ENCODE measurements at regions not wholly inside any gene's neighbourhood (a gene's known extent, or its start where the extent isn't known, plus 50 kb on each side); places are given as distances from the start of the nearest gene placed in this dataset.

DNA sequence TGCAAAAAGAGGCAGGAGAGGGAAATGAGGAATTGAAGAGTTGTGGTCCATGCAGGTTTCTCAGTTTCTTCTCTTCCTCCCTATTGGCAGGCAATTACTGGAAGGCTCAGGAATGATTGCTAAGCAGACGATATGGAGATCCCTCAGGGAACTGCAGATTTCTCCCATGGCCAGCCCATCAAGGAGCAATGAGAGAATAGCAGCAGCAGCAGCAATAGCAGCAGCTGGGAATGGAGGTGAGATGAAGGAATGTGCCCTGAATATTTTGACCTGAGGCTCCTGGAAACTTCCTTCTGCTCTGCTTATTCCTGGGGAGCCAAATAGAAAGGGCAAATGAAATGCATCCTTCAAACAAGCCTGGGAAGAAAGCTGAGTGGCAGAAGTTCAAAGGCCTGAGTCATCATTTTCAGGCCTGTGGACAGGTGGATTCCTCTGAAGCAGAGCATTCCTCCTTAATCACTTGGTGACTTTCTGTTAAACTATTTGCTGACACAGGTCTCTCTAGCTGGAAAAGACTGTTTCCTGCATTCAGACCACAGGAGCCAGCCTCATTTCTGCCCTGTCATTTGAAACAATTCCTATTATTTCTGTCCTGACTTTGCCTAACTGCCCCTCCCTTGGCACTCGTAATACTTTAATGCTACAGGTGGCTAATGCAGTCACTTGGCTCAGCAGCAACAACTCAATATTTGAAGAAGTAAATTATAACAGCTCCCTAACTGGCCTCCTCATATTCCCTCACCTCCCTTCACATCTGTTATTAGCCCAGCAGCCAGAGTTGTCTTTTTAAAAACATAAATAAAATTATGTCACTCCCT, 146.9 kb upstream of the GADL1 start:
- Histone ChIP-seq H3K4me1 (ENCODE audit: insufficient read depth, low read length) (peaks cover 5% of the 10 kb centered on the region), H2AFZ (ENCODE audit: low read depth, low read length) (no peak overlapping the region), H3K27me3 (ENCODE audit: insufficient read depth, low read length) (no peaks in the 10 kb centered on the region), H3K9me3 (ENCODE audit: low read length) (no peaks in the 10 kb centered on the region), H3K36me3 (ENCODE audit: insufficient read depth, low read length) (no peaks in the 10 kb centered on the region), H3K4me3 (ENCODE audit: low read length) (no peak overlapping the region)

GRCh38 chr3:31043184-31043819, 148.8 kb upstream of the GADL1 start:
- Histone ChIP-seq H3K36me3 (ENCODE audit: insufficient read depth, low read length) (no peaks in the 10 kb centered on the region), H3K27me3 (ENCODE audit: insufficient read depth, low read length) (no peaks in the 10 kb centered on the region), H3K9me3 (ENCODE audit: low read length) (no peaks in the 10 kb centered on the region), H2AFZ (ENCODE audit: low read depth, low read length) (no peak overlapping the region), H3K4me1 (ENCODE audit: insufficient read depth, low read length) (peaks cover 5% of the 10 kb centered on the region), H3K4me3 (ENCODE audit: low read length) (no peak overlapping the region)

- Histone ChIP-seq H3K27me3 (ENCODE audit: insufficient read depth, low read length) (no peaks in the 10 kb centered on the region), H2AFZ (ENCODE audit: low read depth, low read length) (no peak overlapping the region), H3K36me3 (ENCODE audit: insufficient read depth, low read length) (no peaks in the 10 kb centered on the region), H3K4me1 (ENCODE audit: insufficient read depth, low read length) (no peaks in the 10 kb centered on the region), H3K9me3 (ENCODE audit: low read length) (no peaks in the 10 kb centered on the region), H3K4me3 (ENCODE audit: low read length) (no peak overlapping the region)
Measured at GRCh38 chr3:31047673-31048072, 153.2 kb upstream of the GADL1 start.

DNA sequence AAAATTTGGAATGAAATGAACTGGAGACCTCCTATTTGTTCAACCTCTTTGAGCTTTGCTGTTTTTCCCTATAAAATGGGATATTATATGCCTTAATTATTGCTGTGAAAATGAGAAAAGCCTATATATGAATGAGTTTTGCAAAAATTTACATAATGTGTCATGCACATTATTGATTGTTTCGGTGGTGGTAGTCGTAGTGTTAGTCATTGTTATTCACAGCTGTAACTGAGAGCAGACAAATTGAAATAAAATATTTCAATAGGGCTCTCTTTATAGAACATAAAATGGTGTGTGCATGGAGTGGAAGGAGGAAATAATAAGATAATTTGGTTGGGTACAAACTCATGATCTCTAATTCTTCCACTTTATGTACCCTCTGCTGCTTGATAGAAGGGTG, 153.7 kb upstream of the GADL1 start:
- no peaks in the 10 kb centered on the region for H3K4me1 ChIP-seq (ENCODE audit: insufficient read depth, low read length)
- H3K36me3 ChIP-seq (ENCODE audit: insufficient read depth, low read length): no peaks in the 10 kb centered on the region
- H2AFZ ChIP-seq (ENCODE audit: low read depth, low read length): no peak overlapping the region
- no peaks in the 10 kb centered on the region for H3K9me3 ChIP-seq (ENCODE audit: low read length)
- H3K27me3 ChIP-seq (ENCODE audit: insufficient read depth, low read length): no peaks in the 10 kb centered on the region
- no peak overlapping the region for H3K4me3 ChIP-seq (ENCODE audit: low read length)

GRCh38 chr3:31050296-31050695, 155.8 kb upstream of the GADL1 start:
- no peaks in the 10 kb centered on the region for H3K27me3 ChIP-seq (ENCODE audit: insufficient read depth, low read length)
- H3K36me3 ChIP-seq (ENCODE audit: insufficient read depth, low read length): no peaks in the 10 kb centered on the region
- no peaks in the 10 kb centered on the region for H3K4me1 ChIP-seq (ENCODE audit: insufficient read depth, low read length)
- H3K9me3 ChIP-seq (ENCODE audit: low read length): no peaks in the 10 kb centered on the region
- H3K4me3 ChIP-seq (ENCODE audit: low read length): no peak overlapping the region
- no peak overlapping the region for H2AFZ ChIP-seq (ENCODE audit: low read depth, low read length)

DNA sequence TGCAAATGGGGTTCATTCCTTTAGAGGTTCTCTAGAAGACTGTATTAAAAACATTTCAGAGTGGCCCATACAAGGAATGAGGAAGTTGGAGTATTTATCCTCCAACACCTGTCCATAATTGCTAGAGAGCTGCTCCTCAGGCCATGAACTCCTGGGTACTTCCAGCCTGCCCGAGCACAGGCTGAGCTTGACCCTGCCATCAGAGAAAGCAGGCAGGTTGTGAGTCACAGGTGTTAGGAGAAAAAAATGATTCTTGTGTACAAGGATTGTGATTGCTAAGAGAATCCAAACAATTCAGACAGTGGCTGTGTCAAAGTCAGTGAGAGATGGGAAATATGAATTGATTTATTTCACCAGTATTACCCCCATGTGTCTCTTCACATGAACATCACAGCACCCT, 156.8 kb upstream of the GADL1 start:
- Histone ChIP-seq H3K4me3 (ENCODE audit: low read length) (no peak overlapping the region), H3K36me3 (ENCODE audit: insufficient read depth, low read length) (no peaks in the 10 kb centered on the region), H3K9me3 (ENCODE audit: low read length) (no peaks in the 10 kb centered on the region), H3K4me1 (ENCODE audit: insufficient read depth, low read length) (no peaks in the 10 kb centered on the region), H3K27me3 (ENCODE audit: insufficient read depth, low read length) (no peaks in the 10 kb centered on the region), H2AFZ (ENCODE audit: low read depth, low read length) (no peak overlapping the region)

DNA sequence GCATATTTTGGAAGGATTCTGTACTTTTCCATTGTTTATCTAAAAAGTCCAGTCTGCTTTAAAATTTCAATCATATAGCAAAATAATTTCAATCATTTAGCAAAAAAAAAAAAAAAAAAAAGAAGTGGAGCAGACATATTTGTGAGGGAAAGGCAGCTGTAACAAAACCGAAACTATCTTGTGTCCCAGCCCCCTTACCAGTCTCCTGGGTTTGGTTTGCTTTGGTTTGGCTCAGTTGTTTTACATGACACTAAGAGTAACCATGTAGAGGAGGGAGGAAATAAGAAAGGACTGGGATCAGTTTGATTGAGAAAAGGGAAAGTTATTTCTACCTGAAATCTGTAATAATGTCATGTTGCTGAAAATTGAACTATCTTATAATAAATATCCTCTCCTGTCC, 158.8 kb upstream of the GADL1 start:
- Histone ChIP-seq H3K36me3 (ENCODE audit: insufficient read depth, low read length) (no peaks in the 10 kb centered on the region), H3K4me3 (ENCODE audit: low read length) (no peak overlapping the region), H2AFZ (ENCODE audit: low read depth, low read length) (no peak overlapping the region), H3K27me3 (ENCODE audit: insufficient read depth, low read length) (no peaks in the 10 kb centered on the region), H3K4me1 (ENCODE audit: insufficient read depth, low read length) (no peaks in the 10 kb centered on the region), H3K9me3 (ENCODE audit: low read length) (peaks cover 2% of the 10 kb centered on the region)

DNA sequence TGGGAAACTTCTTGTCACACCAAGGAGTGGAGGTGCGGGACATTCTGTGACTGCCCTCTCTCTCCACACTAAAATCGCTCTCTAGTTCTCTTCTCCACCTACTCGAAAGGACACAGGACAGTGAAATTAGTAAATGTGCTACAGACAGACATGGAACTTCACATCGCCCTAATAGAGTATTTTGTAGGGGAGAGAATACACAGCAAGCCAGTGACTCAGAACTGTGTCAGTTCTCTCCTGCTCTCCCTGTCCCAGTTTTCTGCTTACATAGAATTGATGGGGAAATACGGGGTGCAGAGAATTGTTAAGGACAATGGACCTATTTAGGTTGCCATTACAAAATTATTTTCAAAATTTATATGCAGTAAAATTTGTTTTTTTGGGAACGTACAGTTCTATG, 159.6 kb upstream of the GADL1 start:
- Histone ChIP-seq H3K4me1 (ENCODE audit: insufficient read depth, low read length) (no peaks in the 10 kb centered on the region), H3K36me3 (ENCODE audit: insufficient read depth, low read length) (no peaks in the 10 kb centered on the region), H3K27me3 (ENCODE audit: insufficient read depth, low read length) (no peaks in the 10 kb centered on the region), H3K9me3 (ENCODE audit: low read length) (peaks cover 2% of the 10 kb centered on the region), H3K4me3 (ENCODE audit: low read length) (no peak overlapping the region), H2AFZ (ENCODE audit: low read depth, low read length) (no peak overlapping the region)

DNA sequence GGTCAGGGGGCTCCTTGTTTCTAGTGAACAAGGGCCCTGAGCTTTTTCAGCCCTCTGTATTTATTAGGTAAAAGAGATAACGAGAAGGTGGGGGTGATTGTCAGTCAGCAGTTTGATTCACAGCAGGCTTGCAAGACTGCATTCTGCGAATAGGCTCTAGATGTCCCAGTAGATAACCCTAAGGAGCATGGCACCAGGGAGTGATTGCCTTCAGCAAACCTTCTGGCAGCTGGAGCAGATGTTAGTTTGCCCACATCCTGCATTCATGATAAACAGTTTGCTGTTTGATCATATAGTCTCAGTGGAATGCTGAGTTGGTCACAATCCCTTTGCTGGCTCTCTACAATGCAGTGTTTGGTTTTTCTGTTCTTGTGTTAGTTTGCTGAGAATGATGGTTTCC, 161.3 kb upstream of the GADL1 start:
- no peak overlapping the region for H3K4me3 ChIP-seq (ENCODE audit: low read length)
- H3K4me1 ChIP-seq (ENCODE audit: insufficient read depth, low read length): no peaks in the 10 kb centered on the region
- H3K36me3 ChIP-seq (ENCODE audit: insufficient read depth, low read length): no peaks in the 10 kb centered on the region
- peaks cover 2% of the 10 kb centered on the region for H3K9me3 ChIP-seq (ENCODE audit: low read length)
- no peaks in the 10 kb centered on the region for H3K27me3 ChIP-seq (ENCODE audit: insufficient read depth, low read length)
- no peak overlapping the region for H2AFZ ChIP-seq (ENCODE audit: low read depth, low read length)

DNA sequence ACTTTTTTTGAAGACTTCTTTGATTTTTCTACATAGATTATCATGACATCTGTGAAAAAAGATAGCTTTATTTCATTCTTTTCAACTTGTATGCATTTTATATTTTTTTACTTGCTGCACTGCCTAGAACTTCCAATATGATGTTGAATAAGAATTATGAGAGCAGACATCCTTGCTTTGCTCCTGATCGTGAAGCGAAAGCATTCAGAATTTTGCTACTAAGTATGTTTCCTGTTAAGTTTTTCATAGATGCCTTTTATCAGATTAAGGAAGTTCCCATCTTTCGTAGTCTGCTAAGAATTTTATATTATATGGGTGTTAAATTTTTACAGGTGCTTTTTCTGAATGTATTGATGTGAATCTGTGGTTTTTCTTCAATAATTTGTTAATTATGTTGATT, 163.4 kb upstream of the GADL1 start:
- Histone ChIP-seq H3K27me3 (ENCODE audit: insufficient read depth, low read length) (no peaks in the 10 kb centered on the region), H3K36me3 (ENCODE audit: insufficient read depth, low read length) (no peaks in the 10 kb centered on the region), H3K4me3 (ENCODE audit: low read length) (no peak overlapping the region), H3K4me1 (ENCODE audit: insufficient read depth, low read length) (no peaks in the 10 kb centered on the region), H3K9me3 (ENCODE audit: low read length) (peaks cover 2% of the 10 kb centered on the region), H2AFZ (ENCODE audit: low read depth, low read length) (no peak overlapping the region)

DNA sequence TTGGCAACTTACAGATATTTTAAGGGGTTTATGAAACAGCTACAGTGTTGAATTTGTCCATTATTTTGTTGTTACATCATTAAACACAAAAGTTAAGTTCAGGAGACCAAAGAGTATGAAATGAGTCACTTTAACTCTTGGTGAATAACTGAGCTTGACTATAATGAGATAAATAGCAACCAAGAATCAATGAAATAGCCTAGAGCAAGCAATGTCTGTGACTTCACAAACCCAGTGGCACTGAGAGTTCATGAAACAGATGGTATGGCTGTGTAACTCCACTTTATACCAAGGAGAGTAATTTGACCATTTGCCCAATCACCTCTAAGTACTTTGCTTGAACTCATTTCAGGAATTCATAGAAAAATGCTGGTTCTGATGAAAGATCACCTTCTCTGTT, 169.6 kb upstream of the GADL1 start:
- H2AFZ ChIP-seq (ENCODE audit: low read depth, low read length): no peak overlapping the region

DNA sequence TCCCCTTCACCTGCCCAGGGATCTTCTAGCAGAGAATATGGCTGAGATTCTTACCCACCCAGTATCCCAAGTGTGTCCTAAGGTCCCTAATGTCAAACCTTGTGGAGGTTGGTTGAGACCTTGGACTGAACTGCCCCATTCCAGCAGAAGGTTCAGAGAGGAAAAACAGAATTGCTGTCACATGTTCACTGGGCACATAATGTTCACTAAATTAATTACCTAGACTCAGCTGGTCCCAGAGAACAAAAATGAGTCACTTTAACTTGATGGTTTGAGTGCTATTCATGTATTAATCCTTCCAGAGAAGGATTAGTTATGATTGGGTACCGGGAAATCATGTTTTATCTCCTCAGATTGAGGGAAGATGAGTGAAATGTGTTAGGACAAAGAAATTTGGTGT, 171.3 kb upstream of the GADL1 start:
- Histone ChIP-seq H3K36me3 (ENCODE audit: insufficient read depth, low read length) (no peaks in the 10 kb centered on the region), H3K4me1 (ENCODE audit: insufficient read depth, low read length) (no peaks in the 10 kb centered on the region), H3K4me3 (ENCODE audit: low read length) (no peak overlapping the region), H3K27me3 (ENCODE audit: insufficient read depth, low read length) (no peaks in the 10 kb centered on the region), H2AFZ (ENCODE audit: low read depth, low read length) (no peak overlapping the region), H3K9me3 (ENCODE audit: low read length) (no peaks in the 10 kb centered on the region)

More for the DNA sequence above, 169.6 kb upstream of the GADL1 start:
- Histone ChIP-seq H3K4me3 (ENCODE audit: low read length) (no peak overlapping the region), H3K27me3 (ENCODE audit: insufficient read depth, low read length) (no peaks in the 10 kb centered on the region), H3K9me3 (ENCODE audit: low read length) (no peaks in the 10 kb centered on the region), H3K36me3 (ENCODE audit: insufficient read depth, low read length) (no peaks in the 10 kb centered on the region), H3K4me1 (ENCODE audit: insufficient read depth, low read length) (no peaks in the 10 kb centered on the region)

- Histone ChIP-seq H3K4me1 (ENCODE audit: insufficient read depth, low read length) (no peaks in the 10 kb centered on the region), H3K27me3 (ENCODE audit: insufficient read depth, low read length) (no peaks in the 10 kb centered on the region), H3K36me3 (ENCODE audit: insufficient read depth, low read length) (no peaks in the 10 kb centered on the region), H3K9me3 (ENCODE audit: low read length) (no peaks in the 10 kb centered on the region), H2AFZ (ENCODE audit: low read depth, low read length) (no peak overlapping the region), H3K4me3 (ENCODE audit: low read length) (no peak overlapping the region)
Measured at GRCh38 chr3:31067004-31067403, 172.5 kb upstream of the GADL1 start.

GRCh38 chr3:31075471-31075870, 181.0 kb upstream of the GADL1 start:
- H2AFZ ChIP-seq (ENCODE audit: low read depth, low read length): no peak overlapping the region
- no peak overlapping the region for H3K4me3 ChIP-seq (ENCODE audit: low read length)

More at GRCh38 chr3:31075471-31075870, 181.0 kb upstream of the GADL1 start:
- Histone ChIP-seq H3K36me3 (ENCODE audit: insufficient read depth, low read length) (no peaks in the 10 kb centered on the region), H3K9me3 (ENCODE audit: low read length) (no peaks in the 10 kb centered on the region), H3K4me1 (ENCODE audit: insufficient read depth, low read length) (peaks cover 21% of the 10 kb centered on the region), H3K27me3 (ENCODE audit: insufficient read depth, low read length) (no peaks in the 10 kb centered on the region)

All from neuron (in vitro differentiated cells).